ENCODE measurements at regions not wholly inside any gene's neighbourhood (a gene's known extent, or its start where the extent isn't known, plus 50 kb on each side); places are given as distances from the start of the nearest gene placed in this dataset.

- DNase-seq: no peak
- dilution Hi-C loops (cut with HindIII; ENCODE audit: low sequenced_read_pairs, unreplicated experiment) (no loop called here), intact Hi-C loops (cut with micrococcal nuclease) (no loop called here), in situ Hi-C loops (cut with MboI; ENCODE audit: low sequenced_read_pairs) (no loop called here)
- H2BK120ac ChIP-seq (ENCODE audit: low read depth, low read length): no peak overlapping the region
- H3K27me3 ChIP-seq (ENCODE audit: control insufficient read depth, insufficient read depth, low read length): no peaks in the 10 kb centered on the region
- no peak overlapping the region for H3K14ac ChIP-seq (replicated peaks; ENCODE audit: low read depth, low read length)
- no peaks in the 10 kb centered on the region for H4K20me1 ChIP-seq (ENCODE audit: insufficient read depth, low read length)
- BruUV-seq (replicated peaks): no TSS peak
- H2AFZ ChIP-seq (replicated peaks; ENCODE audit: low read length, poor library complexity): no peak overlapping the region
- peaks cover 6% of the 10 kb centered on the region; the same call in 1 of the 2 replicates for H3K9me3 ChIP-seq (ENCODE audit: control insufficient read depth, insufficient read depth, low read length)
- H3K4ac ChIP-seq (ENCODE audit: low read depth, low read length): no peak overlapping the region
- no peak overlapping the region for H2BK20ac ChIP-seq (ENCODE audit: low read depth, low read length)
- no peak overlapping the region for H3K56ac ChIP-seq (ENCODE audit: extremely low read depth, insufficient read depth, low read length)
- ChIA-PET POLR2A (ENCODE audit: unreplicated experiment) (no interaction called here), CTCF (no interaction called here)
- no peak overlapping the region for H2AK5ac ChIP-seq (ENCODE audit: low read depth, low read length)
- no peak overlapping the region for H2BK15ac ChIP-seq (ENCODE audit: low read depth, low read length)
- H4K5ac ChIP-seq (ENCODE audit: low read depth, low read length): no peak overlapping the region
- no peak overlapping the region for H4K8ac ChIP-seq (ENCODE audit: low read depth in 2 of 2, low read length in 2 of 2)
- no peak overlapping the region for H3K4me3 ChIP-seq (ENCODE audit: insufficient read depth, low read depth, low read length)
- no peak overlapping the region for H4K91ac ChIP-seq (ENCODE audit: insufficient read depth, low read depth, low read length)
- H3K23ac ChIP-seq (ENCODE audit: low read depth, low read length): no peak overlapping the region
- no peak overlapping the region for H3K18ac ChIP-seq (ENCODE audit: low read depth, low read length)
- H3K4me1 ChIP-seq (ENCODE audit: control insufficient read depth, insufficient read depth, low read length): no peaks in the 10 kb centered on the region
- no peak overlapping the region for H2BK5ac ChIP-seq (ENCODE audit: low read depth, low read length, poor library complexity, severe bottlenecking)
- no peak overlapping the region for H3K4me2 ChIP-seq (ENCODE audit: low read depth, low read length)
- H3K79me1 ChIP-seq (ENCODE audit: low read depth in 1 of 2, low read length in 2 of 2): no peaks in the 10 kb centered on the region
- H3K9ac ChIP-seq (ENCODE audit: low read depth, low read length): no peak overlapping the region
- H3K27ac ChIP-seq (ENCODE audit: insufficient read depth, low read length): no peak overlapping the region
- no peak overlapping the region for H2AK9ac ChIP-seq (replicated peaks; ENCODE audit: low read depth, low read length, poor library complexity)
- no CpG with 5 or more reads among the region's 2 CpGs for WGBS, 2 experiments (ENCODE audit: extremely low coverage in 2 of 2, insufficient read length in 1 of 2)
- H3K9me1 ChIP-seq (ENCODE audit: insufficient read depth, low read length): no peaks in the 10 kb centered on the region
- ATAC-seq (ENCODE audit: low read depth): no peak
- no peaks in the 10 kb centered on the region for H3K36me3 ChIP-seq (ENCODE audit: control insufficient read depth, insufficient read depth, low read length)
- no peak for TF ChIP-seq USF2 (IDR thresholded peaks at IDR 0.05; ENCODE audit: low read depth, low read length)
- no peak for TF ChIP-seq FOS (IDR thresholded peaks at IDR 0.05; ENCODE audit: low read depth, low read length)
- TF ChIP-seq BHLHE40 (IDR thresholded peaks at IDR 0.05; ENCODE audit: low read depth, low read length): no peak
- no peak for TF ChIP-seq MXI1 (IDR thresholded peaks at IDR 0.05; ENCODE audit: borderline replicate concordance, low read depth, low read length)
- TF ChIP-seq RFX5 (IDR thresholded peaks at IDR 0.05; ENCODE audit: low read depth, low read length): no peak
- TF ChIP-seq CTCF (conservative IDR thresholded peaks at IDR 0.05; ENCODE audit: low read depth, low read length): no peak
- TF ChIP-seq RCOR1 (IDR thresholded peaks at IDR 0.05; ENCODE audit: insufficient replicate concordance, low read length): no peak
- TF ChIP-seq SMC3 (IDR thresholded peaks at IDR 0.05; ENCODE audit: low read depth, low read length): no peak
- TF ChIP-seq MAFK (IDR thresholded peaks at IDR 0.05; ENCODE audit: low read depth, low read length): no peak
- TF ChIP-seq CEBPB (IDR thresholded peaks at IDR 0.05; ENCODE audit: low read depth, low read length): no peak
- no peak for TF ChIP-seq ELK1 (IDR thresholded peaks at IDR 0.05; ENCODE audit: borderline replicate concordance, low read depth, low read length)
- no peak for TF ChIP-seq MAZ (IDR thresholded peaks at IDR 0.05; ENCODE audit: borderline replicate concordance, low read depth, low read length)
- no peak for TF ChIP-seq NFE2L2 (IDR thresholded peaks at IDR 0.05; ENCODE audit: low read depth, low read length)
- TF ChIP-seq POLR2A (IDR thresholded peaks at IDR 0.05; ENCODE audit: low read depth, low read length): no peak
- no peak for TF ChIP-seq RAD21 (IDR thresholded peaks at IDR 0.05; ENCODE audit: low read length)
Observed at GRCh38 chr16:76059701-76060100, 217.5 kb upstream of the CNTNAP4 start.

Measured in IMR-90 (cell line).